ENCODE measurements at regions not wholly inside any gene's neighbourhood (a gene's known extent, or its start where the extent isn't known, plus 50 kb on each side); places are given as distances from the start of the nearest gene placed in this dataset.

DNA sequence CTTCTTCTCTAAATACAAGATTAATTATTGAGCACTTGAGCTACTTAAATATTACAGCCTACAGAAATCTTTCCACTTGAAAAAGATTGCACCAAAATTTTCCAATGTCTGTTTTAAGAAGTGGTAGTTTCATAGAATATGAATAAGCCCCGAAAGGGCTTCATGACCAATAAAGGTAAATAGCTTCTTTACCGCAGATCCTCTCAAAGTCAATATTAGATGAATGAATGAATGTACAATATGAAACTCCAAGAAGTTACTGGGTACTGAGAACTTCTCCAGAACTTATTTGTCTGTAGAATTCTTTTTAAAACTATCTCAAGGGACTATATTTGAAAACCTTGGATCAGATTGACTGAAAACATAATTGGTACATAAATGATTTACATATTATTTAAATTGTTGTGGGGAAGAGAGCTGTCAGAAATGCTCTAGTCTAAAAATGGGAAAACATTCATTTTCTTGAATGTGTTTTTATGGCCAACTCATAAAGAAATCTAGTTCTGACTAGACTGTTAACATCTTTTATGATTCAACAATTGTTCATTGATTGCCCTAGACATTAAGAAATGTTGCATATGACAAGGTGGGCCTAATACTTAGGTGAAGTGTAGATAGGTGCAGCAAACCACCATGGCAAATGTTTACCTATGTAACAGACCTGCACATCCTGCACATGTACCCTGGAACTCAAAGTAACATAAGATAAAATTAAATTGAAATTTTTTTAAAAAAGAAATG lies 227.0 kb downstream of the SPRY2 start:
- Mint-ChIP-seq H3K4me3 (ENCODE audit: unreplicated experiment) (no peak overlapping the region), H3K9me3 (ENCODE audit: unreplicated experiment) (no peaks in the 10 kb centered on the region), H3K27me3 (ENCODE audit: unreplicated experiment) (no peaks in the 10 kb centered on the region), H3K27ac (ENCODE audit: unreplicated experiment) (no peak overlapping the region), H3K4me1 (ENCODE audit: unreplicated experiment) (no peaks in the 10 kb centered on the region), H3K36me3 (ENCODE audit: low read depth, unreplicated experiment) (no peaks in the 10 kb centered on the region)
- no peak for DNase-seq (ENCODE audit: low spot score)
- TF ChIP-seq, protein P1, sequence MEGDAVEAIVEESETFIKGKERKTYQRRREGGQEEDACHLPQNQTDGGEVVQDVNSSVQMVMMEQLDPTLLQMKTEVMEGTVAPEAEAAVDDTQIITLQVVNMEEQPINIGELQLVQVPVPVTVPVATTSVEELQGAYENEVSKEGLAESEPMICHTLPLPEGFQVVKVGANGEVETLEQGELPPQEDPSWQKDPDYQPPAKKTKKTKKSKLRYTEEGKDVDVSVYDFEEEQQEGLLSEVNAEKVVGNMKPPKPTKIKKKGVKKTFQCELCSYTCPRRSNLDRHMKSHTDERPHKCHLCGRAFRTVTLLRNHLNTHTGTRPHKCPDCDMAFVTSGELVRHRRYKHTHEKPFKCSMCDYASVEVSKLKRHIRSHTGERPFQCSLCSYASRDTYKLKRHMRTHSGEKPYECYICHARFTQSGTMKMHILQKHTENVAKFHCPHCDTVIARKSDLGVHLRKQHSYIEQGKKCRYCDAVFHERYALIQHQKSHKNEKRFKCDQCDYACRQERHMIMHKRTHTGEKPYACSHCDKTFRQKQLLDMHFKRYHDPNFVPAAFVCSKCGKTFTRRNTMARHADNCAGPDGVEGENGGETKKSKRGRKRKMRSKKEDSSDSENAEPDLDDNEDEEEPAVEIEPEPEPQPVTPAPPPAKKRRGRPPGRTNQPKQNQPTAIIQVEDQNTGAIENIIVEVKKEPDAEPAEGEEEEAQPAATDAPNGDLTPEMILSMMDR (IDR thresholded peaks at IDR 0.05; ENCODE audit: unreplicated experiment): no peak

DNA sequence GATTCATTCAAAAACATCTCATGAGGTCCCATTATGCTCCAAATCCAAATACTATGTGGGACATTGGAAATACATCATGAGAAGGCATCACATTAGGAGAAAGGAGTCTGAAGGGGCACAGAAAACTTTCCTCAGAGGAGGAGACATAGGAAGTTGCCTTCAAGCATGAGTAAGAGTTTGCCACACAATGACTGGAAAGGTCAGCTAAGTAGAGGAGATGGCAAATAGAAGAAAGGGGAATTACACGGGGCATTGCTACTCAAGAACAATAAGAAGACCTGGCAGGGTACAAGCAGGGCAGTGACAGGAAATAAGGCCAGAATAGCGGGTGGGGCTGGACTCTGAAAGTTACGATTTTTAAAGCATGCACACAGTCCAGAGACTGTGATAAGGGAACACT lies 231.6 kb downstream of the SPRY2 start:
- no peaks in the 10 kb centered on the region for H3K36me3 Mint-ChIP-seq (ENCODE audit: low read depth, unreplicated experiment)
- no peaks in the 10 kb centered on the region for H3K4me1 Mint-ChIP-seq (ENCODE audit: unreplicated experiment)

DNA sequence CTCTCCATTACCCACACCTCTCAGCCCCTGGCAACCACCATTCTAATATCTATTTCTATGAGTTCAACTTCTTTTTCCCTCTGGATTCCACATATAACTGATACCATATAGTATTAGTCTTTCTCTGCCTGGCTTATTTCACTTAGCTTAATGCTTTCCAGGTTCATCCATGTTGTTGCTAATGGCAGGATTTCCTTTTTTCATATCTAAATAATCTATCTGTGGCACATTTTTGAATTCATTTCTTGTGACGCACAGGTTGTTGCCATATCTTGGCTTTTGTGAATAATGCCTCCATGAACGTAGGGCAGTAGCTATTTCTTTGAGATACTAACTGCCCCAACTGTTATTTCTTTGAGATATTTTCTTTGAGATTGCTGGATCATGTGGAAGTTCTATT lies 235.6 kb downstream of the SPRY2 start:
- Mint-ChIP-seq H3K4me3 (ENCODE audit: unreplicated experiment) (no peak overlapping the region), H3K9me3 (ENCODE audit: unreplicated experiment) (no peaks in the 10 kb centered on the region), H3K27ac (ENCODE audit: unreplicated experiment) (no peak overlapping the region), H3K27me3 (ENCODE audit: unreplicated experiment) (no peaks in the 10 kb centered on the region), H3K36me3 (ENCODE audit: low read depth, unreplicated experiment) (no peaks in the 10 kb centered on the region), H3K4me1 (ENCODE audit: unreplicated experiment) (no peaks in the 10 kb centered on the region)
- no peak for DNase-seq (ENCODE audit: low spot score)
- TF ChIP-seq, protein P1 (IDR thresholded peaks at IDR 0.05; ENCODE audit: unreplicated experiment): no peak

More for the DNA sequence above, 231.6 kb downstream of the SPRY2 start:
- DNase-seq (ENCODE audit: low spot score): no peak
- H3K4me3 Mint-ChIP-seq (ENCODE audit: unreplicated experiment): no peak overlapping the region
- TF ChIP-seq, protein P1 (IDR thresholded peaks at IDR 0.05; ENCODE audit: unreplicated experiment): no peak
- no peak overlapping the region for H3K27ac Mint-ChIP-seq (ENCODE audit: unreplicated experiment)
- no peaks in the 10 kb centered on the region for H3K27me3 Mint-ChIP-seq (ENCODE audit: unreplicated experiment)
- H3K9me3 Mint-ChIP-seq (ENCODE audit: unreplicated experiment): no peaks in the 10 kb centered on the region

DNA sequence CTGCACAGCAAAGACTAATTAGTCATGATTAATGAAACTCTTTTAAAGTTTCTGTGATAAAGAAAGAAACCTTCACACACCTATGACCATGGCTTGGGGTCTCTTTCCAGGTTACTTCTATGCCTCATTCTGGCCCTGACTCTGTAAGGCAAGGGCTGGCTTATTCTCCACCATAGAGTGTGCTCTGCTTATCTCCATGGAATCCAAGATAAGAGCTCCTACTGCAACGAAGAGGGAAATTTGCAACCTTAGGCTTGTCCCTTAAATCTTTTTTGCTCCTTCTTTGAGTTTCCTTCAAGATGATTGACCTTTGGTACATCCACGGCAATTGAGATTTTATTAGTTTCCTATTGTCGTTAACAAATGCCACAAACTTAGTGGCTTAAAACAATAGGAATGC lies 239.9 kb downstream of the SPRY2 start:
- no peaks in the 10 kb centered on the region for H3K36me3 Mint-ChIP-seq (ENCODE audit: low read depth, unreplicated experiment)
- no peaks in the 10 kb centered on the region for H3K4me1 Mint-ChIP-seq (ENCODE audit: unreplicated experiment)
- no peaks in the 10 kb centered on the region for H3K9me3 Mint-ChIP-seq (ENCODE audit: unreplicated experiment)
- no peaks in the 10 kb centered on the region for H3K27me3 Mint-ChIP-seq (ENCODE audit: unreplicated experiment)
- H3K27ac Mint-ChIP-seq (ENCODE audit: unreplicated experiment): no peak overlapping the region
- no peak overlapping the region for H3K4me3 Mint-ChIP-seq (ENCODE audit: unreplicated experiment)
- no peak for DNase-seq (ENCODE audit: low spot score)
- TF ChIP-seq, protein P1 (IDR thresholded peaks at IDR 0.05; ENCODE audit: unreplicated experiment): no peak

DNA sequence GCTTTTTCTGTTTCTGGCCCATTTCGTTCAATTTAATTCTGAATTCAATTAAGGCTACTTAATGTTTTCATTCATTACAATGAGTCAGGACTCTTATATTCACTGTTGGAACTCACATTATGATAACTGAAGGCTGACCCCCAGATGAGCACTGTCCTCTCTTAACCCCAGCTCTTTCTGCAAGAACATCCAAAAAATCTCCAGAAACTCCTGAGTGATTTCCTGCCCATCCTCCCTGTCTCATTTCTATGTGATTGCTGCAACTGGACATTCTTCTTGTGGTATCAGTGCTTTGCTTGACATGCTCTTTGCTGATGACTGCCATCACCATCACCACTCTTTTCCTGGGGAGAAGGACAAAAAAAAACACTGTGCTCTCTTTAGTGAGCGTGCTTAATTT lies 240.3 kb downstream of the SPRY2 start:
- TF ChIP-seq, protein P1 (IDR thresholded peaks at IDR 0.05; ENCODE audit: unreplicated experiment): no peak
- no peaks in the 10 kb centered on the region for H3K9me3 Mint-ChIP-seq (ENCODE audit: unreplicated experiment)
- no peak for DNase-seq (ENCODE audit: low spot score)
- H3K27me3 Mint-ChIP-seq (ENCODE audit: unreplicated experiment): no peaks in the 10 kb centered on the region
- no peaks in the 10 kb centered on the region for H3K36me3 Mint-ChIP-seq (ENCODE audit: low read depth, unreplicated experiment)
- no peaks in the 10 kb centered on the region for H3K4me1 Mint-ChIP-seq (ENCODE audit: unreplicated experiment)
- no peak overlapping the region for H3K27ac Mint-ChIP-seq (ENCODE audit: unreplicated experiment)
- no peak overlapping the region for H3K4me3 Mint-ChIP-seq (ENCODE audit: unreplicated experiment)

All from endothelial cell (in vitro differentiated cells).